ENCODE measurements at regions not wholly inside any gene's neighbourhood (a gene's known extent, or its start where the extent isn't known, plus 50 kb on each side); places are given as distances from the start of the nearest gene placed in this dataset.

GRCh38 chr7:119219663-119220062 lies 995.2 kb downstream of the ANKRD7 start:
- no peak for TF ChIP-seq ARNT (IDR thresholded peaks at IDR 0.05)
- no peak for TF ChIP-seq SP1 (IDR thresholded peaks at IDR 0.05)
- no peak for TF ChIP-seq ZNF384 (IDR thresholded peaks at IDR 0.05)
- TF ChIP-seq TARDBP (IDR thresholded peaks at IDR 0.05), result no peak
- TF ChIP-seq BHLHE40 (IDR thresholded peaks at IDR 0.05; ENCODE audit: borderline replicate concordance), result no peak
- TF ChIP-seq SUZ12 (IDR thresholded peaks at IDR 0.05), result no peak
- TF ChIP-seq PKNOX1 (IDR thresholded peaks at IDR 0.05), result no peak
- TF ChIP-seq FOXK2 (IDR thresholded peaks at IDR 0.05), result no peak
- TF ChIP-seq ELF4 (IDR thresholded peaks at IDR 0.05), result no peak
- no peak for TF ChIP-seq FOXA1 (IDR thresholded peaks at IDR 0.05)
- no peak for TF ChIP-seq FOXM1 (IDR thresholded peaks at IDR 0.05; ENCODE audit: borderline replicate concordance)
- no peak for TF ChIP-seq L3MBTL2 (conservative IDR thresholded peaks at IDR 0.05)
